K562 (cell line): ENCODE measurements at regions not wholly inside any gene's neighbourhood (a gene's known extent, or its start where the extent isn't known, plus 50 kb on each side); places are given as distances from the start of the nearest gene placed in this dataset.
A peak's percentile ranks its signal among the peaks of the same experiment; 100 is the strongest.

Source experiments
- ATAC-seq: fragments of 200-7000 bp; cut with Tn5 transposase; 3 replicates; pipeline ENCODE4 v1.9.1; 2020; ENCODE audit warnings: moderate library complexity
- BruUV-seq: library from RNA; stranded (reverse); fragments of 400-500 nt; replicated peaks from 2 replicates; lab custom pipeline; 2021; lab: Mats Ljungman, UMichigan
- CTCF ChIA-PET: fragments of 300-600 bp; formaldehyde crosslinking; extraction: SDS; loops from one replicate; lab custom pipeline; 2021; ENCODE audit warnings: low intra/inter-chr PET ratio; lab: Yijun Ruan, JAX
- POLR2A ChIA-PET: fragments of 300-600, 350-650 bp; sonication (Branson Sonifier 250); formaldehyde crosslinking; extraction: SDS; loops from one replicate; lab custom pipeline; 2021; ENCODE audit warnings: antibody characterized with exemption, inconsistent platforms; lab: Yijun Ruan, JAX
- DNase-seq, 4 experiments: peaks; one replicate each; pipeline versions ENCODE4 v3.0.0 to v3.0.0-alpha.2; 2011 to 2018; ENCODE audit warnings: low spot score in 3 of 4, mixed read lengths in 3 of 4; ENCODE audit errors: extremely low read depth in 1 of 4
- FAIRE-seq: peaks from 2 replicates; lab custom pipeline; 2011; peaks lifted over from hg19 to GRCh38; lab: Jason Lieb, UNC
- H2AFZ ChIP-seq: 2 replicates; pipeline ENCODE4 v1.6.0; 2011; ENCODE audit warnings: low read depth, low read length, control low read depth, inconsistent platforms
- H3K27ac ChIP-seq: fragments of 200-600 bp; 3 replicates; pipeline ENCODE4 v1.8.0; 2011; ENCODE audit warnings: low read depth, mild to moderate bottlenecking, control low read depth, inconsistent platforms, low read length, moderate library complexity, mixed read lengths; ENCODE audit errors: extremely low read depth
- H3K27me3 ChIP-seq, 2 experiments: fragments of 300-600 bp in 1 of 2; 2 replicates in 1 of 2; 3 replicates in 1 of 2; pipeline versions ENCODE4 v1.6.0 to v1.8.0; 2011; ENCODE audit warnings: inconsistent platforms in 2 of 2, low read length in 2 of 2, mild to moderate bottlenecking in 1 of 2, mixed read lengths in 1 of 2, moderate library complexity in 1 of 2; ENCODE audit not compliant: control insufficient read depth in 2 of 2, insufficient read depth in 2 of 2
- H3K36me3 ChIP-seq: fragments of 300-600 bp; 3 replicates; pipeline ENCODE4 v1.8.0; 2011; ENCODE audit warnings: mild to moderate bottlenecking, low read length, inconsistent platforms; ENCODE audit not compliant: control insufficient read depth, insufficient read depth
- H3K4me1 ChIP-seq, 2 experiments: fragments of 200-600 bp in 1 of 2; replicated peaks in 1 of 2; 2 replicates in 1 of 2; 3 replicates in 1 of 2; pipeline versions ENCODE4 v1.5.1 to v1.8.0; 2011; ENCODE audit warnings: inconsistent platforms in 2 of 2, low read length in 2 of 2, mild to moderate bottlenecking in 1 of 2, mixed read lengths in 1 of 2, moderate library complexity in 1 of 2; ENCODE audit not compliant: control insufficient read depth in 2 of 2, insufficient read depth in 2 of 2
- H3K4me2 ChIP-seq: 2 replicates; pipeline ENCODE4 v1.6.1; 2011; ENCODE audit warnings: low read length, control low read depth, inconsistent platforms, mixed read lengths; ENCODE audit not compliant: insufficient read depth
- H3K4me3 ChIP-seq: fragments of 200-600 bp; sonication (generic), shearing (Covaris generic); 2 replicates; pipeline ENCODE4 v1.5.1; 2016; ENCODE audit warnings: control low read depth, inconsistent platforms
- H3K79me2 ChIP-seq: fragments of 200-600 bp; 3 replicates; pipeline ENCODE4 v1.8.0; 2011; ENCODE audit warnings: low read length, inconsistent platforms; ENCODE audit not compliant: control insufficient read depth, insufficient read depth
- H3K9ac ChIP-seq, 2 experiments: 2 replicates each; pipeline versions ENCODE4 v1.6.0 to v1.6.1; 2011; ENCODE audit warnings: low read depth in 2 of 2, low read length in 2 of 2, control low read depth in 1 of 2, inconsistent platforms in 1 of 2, mild to moderate bottlenecking in 1 of 2, mixed read lengths in 1 of 2; ENCODE audit not compliant: insufficient read depth in 1 of 2
- H3K9me1 ChIP-seq: one replicate; pipeline ENCODE4 v1.6.0; 2011; ENCODE audit warnings: inconsistent platforms, mild to moderate bottlenecking, low read length, moderate library complexity; ENCODE audit not compliant: control insufficient read depth, insufficient read depth
- H3K9me3 ChIP-seq: replicated peaks from 2 replicates; pipeline ENCODE4 v1.5.1; 2011; ENCODE audit warnings: low read depth, low read length, inconsistent platforms; ENCODE audit not compliant: control insufficient read depth, insufficient read depth
- H4K20me1 ChIP-seq: replicated peaks from 2 replicates; pipeline ENCODE4 v1.6.1; 2011; ENCODE audit warnings: low read length, inconsistent platforms, mixed read lengths; ENCODE audit not compliant: control insufficient read depth, insufficient read depth
- ARID1B ChIP-seq: fragments of 450-650 bp; IDR thresholded peaks from 2 replicates; pipeline ENCODE4 v1.6.1; 2016; ENCODE audit warnings: antibody characterized with exemption, mild to moderate bottlenecking, inconsistent platforms
- BACH1 ChIP-seq: fragments of 200-800 bp; sonication (Bioruptor generic); IDR thresholded peaks from 2 replicates; pipeline ENCODE4 v1.6.1; 2016; ENCODE audit warnings: missing genetic modification characterization, missing compliant biosample characterization
- CEBPG ChIP-seq, 3 experiments: fragments of 200-800 bp in 1 of 3; sonication (Bioruptor generic) in 1 of 3; sonication (generic) in 1 of 3; formaldehyde crosslinking in 1 of 3; IDR thresholded peaks in 2 of 3; conservative IDR thresholded peaks in 1 of 3; 2 replicates each; pipeline versions ENCODE4 v1.6.1 to v1.8.0; 2016 to 2022; ENCODE audit warnings: missing compliant biosample characterization in 2 of 3, missing genetic modification characterization in 2 of 3, mild to moderate bottlenecking in 1 of 3, missing genetic modification reagents in 1 of 3
- IRF9 ChIP-seq: fragments of 450-650 bp; IDR thresholded peaks from 2 replicates; pipeline ENCODE4 v1.6.1; 2016; ENCODE audit warnings: missing biosample characterization, missing genetic modification characterization
- NFRKB ChIP-seq: fragments of 450-650 bp; IDR thresholded peaks from 2 replicates; pipeline ENCODE4 v1.6.1; 2016; ENCODE audit warnings: low read depth
- NR2C2 ChIP-seq, 2 experiments: fragments of 200-800 bp in 1 of 2; sonication (Bioruptor generic) in 1 of 2; sonication (generic) in 1 of 2; formaldehyde crosslinking in 1 of 2; IDR thresholded peaks; 2 replicates each; pipeline versions ENCODE4 v1.6.1 to v1.8.0; 2016 to 2022; ENCODE audit warnings: mild to moderate bottlenecking in 1 of 2, missing compliant biosample characterization in 1 of 2, missing genetic modification characterization in 1 of 2, missing genetic modification reagents in 1 of 2
- PBX2 ChIP-seq, 2 experiments: IDR thresholded peaks in 1 of 2; conservative IDR thresholded peaks in 1 of 2; 2 replicates each; pipeline ENCODE4 v1.6.1; 2016; ENCODE audit warnings: low read depth in 2 of 2, mild to moderate bottlenecking in 1 of 2, missing compliant biosample characterization in 1 of 2, missing genetic modification characterization in 1 of 2, moderate library complexity in 1 of 2
- TAF1 ChIP-seq: IDR thresholded peaks from 2 replicates; pipeline ENCODE4 v1.6.1; 2011; ENCODE audit warnings: mild to moderate bottlenecking, low read length, moderate library complexity; ENCODE audit not compliant: insufficient read depth, control insufficient read depth, severe bottlenecking; ENCODE audit errors: extremely low read depth
- WGBS: fragments of 100-300 bp; shearing (Covaris generic); methylation state at CpG from one replicate; pipeline ENCODE4 v1.1.6; 2016; ENCODE audit warnings: low coverage, mixed read lengths; ENCODE audit not compliant: insufficient coverage; ENCODE audit errors: missing lambda C conversion rate; 5-methylcytosine and 5-hydroxymethylcytosine counted together
- in situ Hi-C: fragments of 300-500 bp; cut with MboI; formaldehyde crosslinking; loops from 4 replicates; pipeline ENCODE4 v1.15.0; 2018; ENCODE audit warnings: inconsistent platforms, mixed read lengths
- intact Hi-C: fragments of 100-400 bp; cut with micrococcal nuclease; formaldehyde crosslinking; loops from 2 replicates; pipeline ENCODE4 v1.14.2; 2022
- TF ChIP-seq, protein P1 (sequence below): fragments of 250-450 bp; sonication (Bioruptor Pico); IDR thresholded peaks from 2 replicates; pipeline ENCODE4 v1.5.0; 2021; ENCODE audit warnings: mild to moderate bottlenecking, moderate library complexity

- in situ Hi-C loops (no loop called here), intact Hi-C loops (no loop called here)
- Histone ChIP-seq H4K20me1 (no peaks in the 10 kb centered on the region), H3K4me3 (peak overlapping the region; percentile 26), H3K9me1 (no peaks in the 10 kb centered on the region), H3K4me1 (peaks cover 0 to 17% of the 10 kb centered on the region in 2 experiments; a peak in 3 of 5 replicates), H3K9ac (peak overlapping the region in 1 of 2 experiments; percentile 64; a peak in 2 of 4 replicates), H3K4me2 (peak overlapping the region; percentile 76), H3K9me3 (no peaks in the 10 kb centered on the region), H3K79me2 (no peaks in the 10 kb centered on the region), H3K36me3 (no peaks in the 10 kb centered on the region), H2AFZ (peak overlapping the region; percentile 84), H3K27ac (peak overlapping the region; percentile 81), H3K27me3 (no peaks in the 10 kb centered on the region)
- FAIRE-seq, result peak; percentile 11
- POLR2A ChIA-PET, result interaction anchor here (1.1 to 2.8 kb wide), 4 partner anchors 9 to 43 kb away, joined by 4 to 9 read pairs (median 6); no protein-coding TSS in a partner anchor
- ATAC-seq, result peak; percentile 67
- BruUV-seq, result TSS peak; percentile 86
- WGBS, result 4% methylated on average over 8 of the region's 8 CpGs
- DNase-seq, result peak in 1 of 4 experiments; percentile 52
- CTCF ChIA-PET, result no interaction called here
- TF ChIP-seq CEBPG (CRISPR knock-in tag; IDR thresholded peaks at IDR 0.05) (no peak), CEBPG (tag; conservative IDR thresholded peaks at IDR 0.05 in 1 of 2, IDR thresholded peaks at IDR 0.05 in 1 of 2) (peak; percentile 75; a peak in 3 of 4 replicates), ARID1B (peak; percentile 6; the same call in 1 of the 2 replicates), TAF1 (no peak), BACH1 (tag) (0 out of 2 replicates have a peak, but pooled peaks have one; percentile 22), IRF9 (no peak), NR2C2 (CRISPR knock-in tag; IDR thresholded peaks at IDR 0.05) (no peak), NR2C2 (tag; IDR thresholded peaks at IDR 0.05) (peak; percentile 36; the same call in 1 of the 2 replicates), PBX2 (CRISPR knock-in tag; IDR thresholded peaks at IDR 0.05; ENCODE audit: low read depth) (no peak), PBX2 (tag; conservative IDR thresholded peaks at IDR 0.05; ENCODE audit: low read depth) (peak; percentile 66), NFRKB (peak; percentile 60; the same call in 1 of the 2 replicates)
- TF ChIP-seq, protein P1, sequence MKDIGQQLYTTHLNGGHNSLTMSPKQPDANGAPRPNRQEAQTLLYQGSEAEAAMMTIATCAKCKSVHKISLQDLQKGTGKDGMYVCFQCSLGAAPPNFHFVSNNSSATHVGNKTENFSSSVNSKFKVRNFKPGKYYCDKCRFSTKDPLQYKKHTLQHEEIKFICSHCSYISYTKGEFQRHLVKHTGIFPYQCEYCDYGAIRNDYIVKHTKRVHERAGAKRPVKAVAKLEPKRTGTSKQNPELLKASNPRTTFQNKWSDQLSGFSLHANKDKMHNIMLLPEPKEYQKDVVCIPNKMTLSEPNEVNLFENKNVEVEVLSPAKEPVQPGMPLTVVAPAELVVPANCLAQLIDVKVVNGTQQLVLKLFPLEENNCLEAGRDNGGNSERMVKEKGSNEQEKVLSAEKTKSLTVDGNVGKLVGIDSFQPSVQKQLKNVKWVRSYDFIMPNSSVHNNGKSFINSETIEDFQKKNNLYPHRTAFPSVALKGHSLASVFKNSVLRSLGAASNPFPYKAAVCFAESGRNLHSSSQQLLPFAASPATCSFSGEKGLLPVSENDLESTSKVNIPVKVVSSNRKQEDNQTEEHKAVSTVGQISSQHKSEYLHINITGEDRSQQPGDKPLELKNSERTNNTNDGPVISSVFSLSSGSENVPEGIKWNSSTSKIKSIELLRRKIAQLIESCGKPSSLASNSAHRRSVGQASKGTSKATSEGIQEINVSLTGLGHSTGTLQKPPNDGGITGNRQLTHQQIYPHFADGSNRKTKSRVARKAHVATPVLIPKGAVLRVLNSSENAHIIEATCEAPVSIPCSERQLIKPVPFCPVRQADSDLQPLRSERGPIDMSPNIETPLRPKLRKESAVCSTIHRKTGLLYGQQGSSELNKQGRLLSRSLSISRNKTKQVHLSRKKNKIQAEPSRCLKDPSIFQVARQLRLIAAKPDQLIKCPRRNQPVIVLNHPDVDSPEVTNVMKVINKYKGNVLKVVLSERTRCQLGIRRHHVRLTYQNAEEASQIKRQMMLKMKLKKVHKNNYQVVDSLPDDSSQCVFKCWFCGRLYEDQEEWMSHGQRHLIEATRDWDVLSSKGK (CRISPR knock-in tag), result no peak
These were observed 211.7 kb upstream of the NFE2L3 start for GRCh38 chr7:25940086-25940906.
